AG09319 (cell line): ENCODE measurements at regions not wholly inside any gene's neighbourhood (a gene's known extent, or its start where the extent isn't known, plus 50 kb on each side); places are given as distances from the start of the nearest gene placed in this dataset.

Experiments
- DNase-seq: peaks from one replicate; pipeline ENCODE4 v3.0.0-alpha.2; 2010; ENCODE audit warnings: low read depth; ENCODE audit errors: extremely low read depth
- CTCF ChIP-seq: IDR thresholded peaks from 2 replicates; pipeline ENCODE4 v1.5.1; 2011; ENCODE audit warnings: low read depth, mild to moderate bottlenecking, inconsistent platforms, low read length, moderate library complexity

DNA sequence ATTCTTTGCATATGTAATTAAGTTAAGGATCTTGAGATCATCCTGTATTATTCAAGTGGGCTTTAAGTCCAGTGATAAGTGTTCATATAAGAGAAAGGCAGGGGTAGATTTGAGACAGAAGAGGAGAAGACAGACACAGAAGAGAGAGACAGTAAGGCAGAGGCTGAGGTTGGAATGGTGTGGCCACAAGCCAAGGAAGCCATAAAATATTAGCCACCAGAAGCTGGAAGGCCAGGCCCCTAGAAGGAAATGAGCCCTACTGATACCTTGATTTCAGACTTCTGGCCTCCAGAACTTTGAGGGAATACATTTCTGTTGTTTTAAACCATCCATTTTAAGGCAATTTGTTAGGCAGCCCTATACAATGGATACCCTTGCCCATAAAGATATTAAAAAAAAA, 66.9 kb upstream of the DLX2 start:
- no peak for DNase-seq
- no peak for TF ChIP-seq CTCF

DNA sequence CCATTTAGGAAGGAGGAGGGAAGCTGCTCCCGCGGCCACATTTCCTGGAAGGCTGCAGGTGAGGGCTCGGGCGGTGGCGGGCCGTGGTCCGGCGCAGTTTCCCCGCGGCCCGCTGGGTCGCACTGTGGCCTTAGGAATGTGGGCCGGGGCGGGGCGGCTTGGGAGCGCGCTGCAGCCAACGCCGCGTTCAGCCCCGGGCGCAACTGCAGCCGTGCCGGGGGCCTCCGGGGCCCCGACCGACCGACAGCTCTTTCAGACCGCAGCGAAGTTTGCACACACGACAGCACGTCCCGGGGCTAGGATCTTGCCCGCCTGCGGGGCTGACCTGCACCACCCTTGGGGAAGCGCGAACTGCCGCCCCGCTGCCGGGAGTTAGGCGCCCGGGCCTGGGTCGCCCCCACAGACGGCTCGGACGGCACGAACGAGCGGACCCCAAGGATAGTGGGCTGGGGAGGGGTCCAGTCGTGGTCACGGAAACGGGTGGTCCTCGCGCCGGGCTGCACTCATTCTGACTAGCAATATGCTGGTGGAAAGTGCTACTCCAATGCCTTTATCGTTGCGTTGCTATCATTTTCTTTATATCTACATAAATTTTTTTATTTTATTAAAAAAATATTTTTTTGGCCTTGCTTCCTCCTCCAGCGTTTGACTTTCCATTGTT, 69.9 kb upstream of the DLX2 start:
- peak; percentile 70 for TF ChIP-seq CTCF

DNA sequence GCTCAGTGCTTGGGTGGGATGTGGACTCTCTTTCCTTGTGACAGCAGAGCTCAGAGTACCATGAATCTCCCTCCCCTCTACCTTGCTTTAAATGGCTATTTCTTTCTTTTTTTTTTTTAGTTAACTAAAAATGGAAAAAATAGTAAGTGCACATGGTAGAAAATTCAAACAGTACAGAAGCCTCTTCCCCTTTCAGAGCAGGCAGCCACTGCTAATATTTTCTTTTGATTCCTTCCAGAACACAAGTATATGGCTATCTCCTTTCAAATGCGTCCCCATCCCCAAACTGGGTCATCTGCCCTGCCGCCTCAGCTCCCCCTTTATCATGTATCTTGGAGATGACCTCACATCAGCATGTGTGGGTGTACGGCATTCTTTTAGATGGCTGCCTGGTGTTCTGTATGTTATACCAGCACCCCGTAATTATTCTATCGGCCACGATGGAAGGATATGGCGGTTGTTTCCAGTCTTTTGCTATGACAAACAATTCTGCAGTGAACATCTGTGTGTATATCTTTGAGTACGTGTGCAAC, 70.5 kb upstream of the DLX2 start:
- no peak for TF ChIP-seq CTCF
- no peak for DNase-seq

More for the DNA sequence above, 69.9 kb upstream of the DLX2 start:
- no peak for DNase-seq

- TF ChIP-seq CTCF, result no peak
- DNase-seq, result no peak
Measured at GRCh38 chr2:172177581-172177980, 74.9 kb upstream of the DLX2 start.

GRCh38 chr2:172177996-172178395, 75.3 kb upstream of the DLX2 start:
- DNase-seq, result no peak

DNA sequence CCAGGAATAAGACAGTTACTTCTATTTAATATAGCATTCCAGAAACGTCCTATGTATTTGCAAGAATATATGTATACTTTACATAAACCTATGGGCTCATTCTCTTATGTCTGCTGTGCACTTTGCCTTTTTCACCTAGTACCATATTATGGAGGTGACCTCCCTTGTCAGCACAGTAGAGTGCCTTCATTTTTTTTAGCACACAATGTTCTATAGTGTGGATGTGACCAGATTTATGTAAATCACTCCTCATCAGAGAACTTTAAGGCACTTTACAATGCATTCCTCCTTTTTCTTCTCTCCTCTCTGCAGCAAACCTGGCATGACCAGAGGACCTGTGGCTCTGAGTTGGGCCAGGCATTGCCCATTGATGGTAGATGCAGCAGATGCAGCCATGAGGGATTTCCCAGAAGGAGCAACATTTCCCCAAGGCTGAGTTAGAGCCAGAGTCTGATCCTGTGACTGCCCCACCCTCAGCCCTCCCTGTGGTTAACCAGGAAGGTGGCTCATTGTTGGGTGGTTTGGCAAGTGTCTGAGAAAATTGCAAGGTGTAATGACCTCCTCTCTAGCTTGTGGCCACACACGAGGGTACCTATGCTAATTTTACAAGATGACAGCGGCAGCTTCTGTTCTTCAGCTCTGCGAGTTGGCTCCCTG, 76.5 kb upstream of the DLX2 start:
- TF ChIP-seq CTCF, result no peak
- no peak for DNase-seq

More at GRCh38 chr2:172177996-172178395, 75.3 kb upstream of the DLX2 start:
- no peak for TF ChIP-seq CTCF

DNA sequence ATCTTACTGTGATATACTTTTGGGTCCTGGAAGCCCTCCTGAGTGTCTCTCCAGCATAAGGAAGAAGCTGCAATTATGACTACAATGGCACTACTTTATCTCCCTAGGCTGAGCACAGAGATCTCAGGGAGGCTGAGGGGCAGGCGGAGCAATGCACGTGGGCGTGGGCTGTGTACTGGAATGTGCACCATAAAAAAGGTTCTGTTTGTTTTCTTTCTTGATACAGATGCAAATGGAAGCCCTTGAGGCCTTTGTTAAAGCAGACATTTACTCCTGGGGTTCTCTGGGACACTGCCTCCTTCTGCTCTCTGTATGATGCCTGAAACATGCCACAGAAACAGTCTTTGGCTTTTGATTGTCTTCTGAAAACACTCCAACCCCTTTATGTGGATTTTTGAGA, 79.1 kb upstream of the DLX2 start:
- DNase-seq, result no peak
- TF ChIP-seq CTCF, result no peak
